Immature natural killer cell (primary cell): ENCODE measurements at regions not wholly inside any gene's neighbourhood (a gene's known extent, or its start where the extent isn't known, plus 50 kb on each side); places are given as distances from the start of the nearest gene placed in this dataset.

Source experiments
- DNase-seq, 3 donors: peaks; one replicate each; pipeline ENCODE4 v3.0.0; 2022; ENCODE audit warnings: mixed read lengths in 1 of 3
- H3K27ac Mint-ChIP-seq, 6 donors: one replicate each; pipeline ENCODE4 v1.8.0; 2020; ENCODE audit warnings: mixed read lengths in 6 of 6, mild to moderate bottlenecking in 5 of 6, inconsistent platforms in 4 of 6, moderate library complexity in 3 of 6
- H3K27me3 Mint-ChIP-seq, 3 donors: one replicate each; pipeline ENCODE4 v1.8.0; 2020 to 2021; ENCODE audit warnings: low read depth in 3 of 3, mild to moderate bottlenecking in 3 of 3, mixed read lengths in 3 of 3, moderate library complexity in 3 of 3, inconsistent platforms in 1 of 3
- H3K36me3 Mint-ChIP-seq, 3 donors: one replicate each; pipeline ENCODE4 v1.8.0; 2020; ENCODE audit warnings: mixed read lengths in 3 of 3, inconsistent platforms in 2 of 3, mild to moderate bottlenecking in 2 of 3
- H3K4me1 Mint-ChIP-seq, 2 donors: one replicate each; pipeline ENCODE4 v1.8.0; 2020; ENCODE audit warnings: inconsistent platforms in 2 of 2, mild to moderate bottlenecking in 2 of 2, mixed read lengths in 2 of 2, moderate library complexity in 1 of 2
- H3K4me3 Mint-ChIP-seq, 5 donors: one replicate each; pipeline ENCODE4 v1.8.0; 2020; ENCODE audit warnings: mild to moderate bottlenecking in 5 of 5, mixed read lengths in 5 of 5, inconsistent platforms in 3 of 5, moderate library complexity in 3 of 5
- H3K9me3 Mint-ChIP-seq, 6 donors: one replicate each; pipeline ENCODE4 v1.8.0; 2020; ENCODE audit warnings: mild to moderate bottlenecking in 6 of 6, mixed read lengths in 6 of 6, inconsistent platforms in 4 of 6, moderate library complexity in 3 of 6

- DNase-seq = no peak
- Mint-ChIP-seq H3K27me3 (peaks cover 0 to 2% (median 1%) of the 10 kb centered on the region in 3 donors), H3K36me3 (no peaks in the 10 kb centered on the region), H3K27ac (peak overlapping the region in 1 of 6 donors; percentile 59), H3K4me3 (no peak overlapping the region), H3K4me1 (no peaks in the 10 kb centered on the region), H3K9me3 (no peaks in the 10 kb centered on the region)
Measured at GRCh38 chr19:30076751-30077670, 135.0 kb downstream of the URI1 start.

GRCh38 chr19:30077851-30078355 is 135.9 kb downstream of the URI1 start:
- Mint-ChIP-seq H3K9me3 (no peaks in the 10 kb centered on the region), H3K27me3 (peaks cover 0 to 3% (median 2%) of the 10 kb centered on the region in 3 donors), H3K27ac (no peak overlapping the region), H3K36me3 (no peaks in the 10 kb centered on the region), H3K4me3 (no peak overlapping the region), H3K4me1 (no peaks in the 10 kb centered on the region)
- no peak for DNase-seq

- Mint-ChIP-seq H3K36me3 (no peaks in the 10 kb centered on the region), H3K27ac (no peak overlapping the region), H3K27me3 (peaks cover 2 to 3% (median 2%) of the 10 kb centered on the region in 3 donors), H3K9me3 (no peaks in the 10 kb centered on the region), H3K4me3 (no peak overlapping the region), H3K4me1 (no peaks in the 10 kb centered on the region)
- DNase-seq = no peak
Measured at GRCh38 chr19:30078381-30078910, 136.4 kb downstream of the URI1 start.

- no peak overlapping the region for H3K27ac Mint-ChIP-seq
Measured at GRCh38 chr19:30079200-30079599, 137.2 kb downstream of the URI1 start.

GRCh38 chr19:30082168-30082567 is 140.1 kb downstream of the URI1 start:
- Mint-ChIP-seq H3K4me1 (no peaks in the 10 kb centered on the region), H3K9me3 (no peaks in the 10 kb centered on the region), H3K36me3 (no peaks in the 10 kb centered on the region), H3K27me3 (peaks cover 2% of the 10 kb centered on the region in 3 donors), H3K27ac (no peak overlapping the region), H3K4me3 (no peak overlapping the region)
- no peak for DNase-seq

More at GRCh38 chr19:30079200-30079599, 137.2 kb downstream of the URI1 start:
- peaks cover 2 to 3% (median 2%) of the 10 kb centered on the region in 3 donors for H3K27me3 Mint-ChIP-seq
- no peaks in the 10 kb centered on the region for H3K9me3 Mint-ChIP-seq
- no peak overlapping the region for H3K4me3 Mint-ChIP-seq
- no peak for DNase-seq
- no peaks in the 10 kb centered on the region for H3K36me3 Mint-ChIP-seq
- no peaks in the 10 kb centered on the region for H3K4me1 Mint-ChIP-seq

DNA sequence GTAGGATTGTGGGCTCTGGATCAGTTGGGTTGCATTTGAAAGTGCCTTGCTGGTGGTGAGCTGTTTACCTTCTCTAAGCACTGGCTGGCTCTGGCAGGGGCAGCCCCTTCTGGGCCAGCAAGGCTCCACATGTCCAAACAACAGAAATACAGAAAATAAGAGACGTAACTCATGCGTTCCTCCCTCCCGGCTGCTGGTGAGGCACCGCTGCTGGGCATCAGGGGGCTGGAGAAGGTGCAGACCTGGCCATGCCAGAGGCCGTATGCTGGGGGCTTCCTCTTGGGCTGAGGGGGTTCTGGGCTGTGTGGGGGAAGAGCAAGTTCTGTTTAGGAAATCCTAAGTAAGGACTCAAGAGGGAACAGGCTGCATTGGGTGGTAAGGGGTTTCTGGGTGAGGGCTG is 140.6 kb downstream of the URI1 start:
- no peak for DNase-seq
- Mint-ChIP-seq H3K27ac (no peak overlapping the region), H3K4me3 (no peak overlapping the region), H3K36me3 (no peaks in the 10 kb centered on the region), H3K27me3 (peaks cover 2 to 3% (median 2%) of the 10 kb centered on the region in 3 donors), H3K9me3 (no peaks in the 10 kb centered on the region), H3K4me1 (no peaks in the 10 kb centered on the region)

DNA sequence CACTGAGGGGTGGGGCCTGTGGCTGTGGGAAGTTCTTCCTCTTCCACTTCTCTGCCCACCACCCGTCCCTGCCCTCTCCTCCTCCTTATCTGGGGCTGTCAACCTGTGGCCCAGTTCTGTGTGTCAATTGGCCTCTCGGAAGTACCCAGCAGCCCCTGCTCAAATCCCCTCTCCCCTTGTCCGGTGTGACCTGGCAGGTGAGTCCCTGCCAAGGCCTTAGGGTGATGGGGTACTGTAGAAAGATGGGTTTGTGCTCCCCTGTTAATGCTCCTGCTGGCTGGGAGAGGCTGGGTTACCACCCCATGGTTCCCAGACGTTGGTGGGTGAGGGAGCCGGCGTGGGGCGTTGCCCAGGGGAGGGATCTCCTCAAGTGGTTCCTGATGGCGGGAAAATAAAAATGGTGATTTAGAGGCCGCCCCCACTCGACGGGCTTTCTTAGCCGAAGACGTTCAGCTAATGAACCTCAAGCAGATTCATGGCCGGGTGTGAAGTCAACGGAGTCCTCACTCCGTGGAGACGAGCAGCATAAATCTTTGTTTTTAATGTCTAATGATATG is 141.2 kb downstream of the URI1 start:
- Mint-ChIP-seq H3K4me3 (no peak overlapping the region), H3K27me3 (peaks cover 2 to 3% (median 2%) of the 10 kb centered on the region in 3 donors), H3K4me1 (no peaks in the 10 kb centered on the region), H3K36me3 (no peaks in the 10 kb centered on the region), H3K27ac (no peak overlapping the region), H3K9me3 (no peaks in the 10 kb centered on the region)
- DNase-seq = no peak

GRCh38 chr19:30083701-30084156 is 141.7 kb downstream of the URI1 start:
- Mint-ChIP-seq H3K36me3 (no peaks in the 10 kb centered on the region), H3K4me3 (no peak overlapping the region), H3K27ac (no peak overlapping the region), H3K4me1 (no peaks in the 10 kb centered on the region), H3K9me3 (no peaks in the 10 kb centered on the region), H3K27me3 (peaks cover 2 to 3% (median 2%) of the 10 kb centered on the region in 3 donors)
- DNase-seq = no peak

DNA sequence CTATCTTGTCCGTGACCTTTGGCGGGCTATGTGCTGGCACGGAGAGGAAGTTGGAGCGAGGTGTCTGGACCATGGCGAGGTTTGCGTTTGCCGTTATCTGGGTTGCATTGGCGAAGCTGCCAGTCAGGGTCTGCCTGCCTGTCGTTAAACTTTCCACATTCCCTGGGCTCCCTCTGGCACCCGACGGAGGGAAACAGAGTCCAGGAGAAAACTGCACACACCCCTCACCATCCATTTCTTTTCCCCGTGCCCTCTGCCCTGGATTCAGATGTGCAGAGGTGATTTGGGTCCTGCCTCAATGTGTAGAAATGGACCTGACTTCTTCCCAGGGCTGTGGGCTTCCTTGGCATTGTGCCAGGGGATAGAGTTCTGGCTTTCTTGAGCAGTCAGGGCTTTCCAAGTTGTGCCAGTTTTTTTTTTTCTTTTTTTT is 142.4 kb downstream of the URI1 start:
- Mint-ChIP-seq H3K4me3 (no peak overlapping the region), H3K36me3 (no peaks in the 10 kb centered on the region), H3K9me3 (no peaks in the 10 kb centered on the region), H3K27ac (no peak overlapping the region), H3K4me1 (no peaks in the 10 kb centered on the region), H3K27me3 (peaks cover 2 to 3% (median 2%) of the 10 kb centered on the region in 3 donors)
- DNase-seq = no peak

GRCh38 chr19:30085394-30085793 is 143.4 kb downstream of the URI1 start:
- Mint-ChIP-seq H3K4me3 (no peak overlapping the region), H3K27ac (no peak overlapping the region), H3K4me1 (no peaks in the 10 kb centered on the region), H3K36me3 (no peaks in the 10 kb centered on the region), H3K27me3 (peaks cover 2 to 3% (median 2%) of the 10 kb centered on the region in 3 donors), H3K9me3 (no peaks in the 10 kb centered on the region)
- no peak for DNase-seq

DNA sequence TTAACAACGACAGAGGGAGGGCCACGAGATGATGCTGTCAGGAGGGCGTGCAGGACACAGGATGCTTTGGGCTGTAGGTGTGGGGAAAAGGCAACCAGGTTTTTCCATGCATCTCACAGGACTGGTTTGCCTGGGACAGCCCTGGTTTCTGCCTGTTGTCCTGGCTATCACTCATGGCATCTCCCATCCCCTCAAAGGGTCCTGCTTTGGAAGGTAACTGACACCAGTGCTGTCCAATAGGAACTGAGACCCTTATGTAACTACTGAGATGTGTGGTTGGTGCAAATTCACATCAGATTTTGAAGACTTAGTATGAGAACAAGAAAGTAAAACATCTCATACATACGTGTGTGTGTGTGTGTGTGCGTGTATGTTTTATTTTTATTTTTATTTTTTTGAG is 144.2 kb downstream of the URI1 start:
- no peak overlapping the region for H3K4me3 Mint-ChIP-seq
- DNase-seq = no peak

GRCh38 chr19:30086916-30087315 is 144.9 kb downstream of the URI1 start:
- no peaks in the 10 kb centered on the region for H3K4me1 Mint-ChIP-seq
- H3K27me3 Mint-ChIP-seq = peaks cover 0 to 5% (median 2%) of the 10 kb centered on the region in 3 donors
- H3K36me3 Mint-ChIP-seq = no peaks in the 10 kb centered on the region
- DNase-seq = no peak
- no peak overlapping the region for H3K27ac Mint-ChIP-seq
- no peak overlapping the region for H3K4me3 Mint-ChIP-seq
- no peaks in the 10 kb centered on the region for H3K9me3 Mint-ChIP-seq

More for the DNA sequence above, 144.2 kb downstream of the URI1 start:
- H3K27ac Mint-ChIP-seq = no peak overlapping the region
- no peaks in the 10 kb centered on the region for H3K4me1 Mint-ChIP-seq
- no peaks in the 10 kb centered on the region for H3K36me3 Mint-ChIP-seq
- peaks cover 0 to 5% (median 2%) of the 10 kb centered on the region in 3 donors for H3K27me3 Mint-ChIP-seq
- no peaks in the 10 kb centered on the region for H3K9me3 Mint-ChIP-seq

DNA sequence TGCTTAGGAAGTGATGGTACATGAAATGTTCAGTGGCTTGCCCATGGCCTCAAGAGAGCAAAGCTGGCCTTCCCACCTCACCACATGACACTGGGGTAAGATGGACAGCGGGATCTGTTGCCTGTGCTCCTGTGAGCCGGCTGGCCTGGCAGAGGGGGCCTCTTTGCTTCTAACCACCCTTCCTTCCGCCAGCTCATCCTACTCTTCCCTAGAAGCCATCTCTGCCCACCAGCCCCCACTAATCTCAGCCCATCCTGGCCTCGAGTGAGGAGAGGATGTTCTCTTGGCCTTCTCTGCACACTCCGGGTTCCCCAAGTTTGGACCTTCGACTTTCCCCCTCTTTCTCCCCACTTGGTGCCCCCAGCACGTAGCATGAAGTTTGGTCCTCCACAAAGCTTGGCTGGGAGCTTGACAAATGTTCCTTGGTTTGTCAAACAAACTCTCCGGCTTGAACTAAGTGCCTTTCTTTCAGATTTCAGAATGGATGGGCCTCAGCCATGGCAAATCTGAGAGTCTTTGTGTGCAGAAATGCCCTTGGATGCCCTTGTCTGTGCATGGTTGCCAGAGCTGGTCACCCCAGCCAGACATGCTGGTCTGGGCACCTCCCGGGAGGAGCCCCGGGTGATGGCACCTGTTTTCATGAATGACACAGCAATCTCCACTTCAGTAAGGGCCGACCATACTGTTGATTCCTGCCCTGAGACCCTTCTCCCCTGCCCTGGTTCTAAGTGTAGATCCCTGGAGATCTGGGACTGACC is 145.5 kb downstream of the URI1 start:
- no peak for DNase-seq
- no peaks in the 10 kb centered on the region for H3K4me1 Mint-ChIP-seq
- H3K27me3 Mint-ChIP-seq = peaks cover 0 to 5% (median 2%) of the 10 kb centered on the region in 3 donors
- no peaks in the 10 kb centered on the region for H3K36me3 Mint-ChIP-seq
- H3K9me3 Mint-ChIP-seq = no peaks in the 10 kb centered on the region
- H3K27ac Mint-ChIP-seq = no peak overlapping the region
- H3K4me3 Mint-ChIP-seq = no peak overlapping the region
